Left forelimb (tissue), 1 donor: ENCODE measurements at regions not wholly inside any gene's neighbourhood (a gene's known extent, or its start where the extent isn't known, plus 50 kb on each side); places are given as distances from the start of the nearest gene placed in this dataset.
"Not testable (repeated sequence)": the region's sequence is repeated elsewhere in the genome, so short reads cannot be mapped to it uniquely, and the experiment has no call there.

Experiments used
- DNase-seq: peaks from one replicate; pipeline ENCODE4 v3.0.0-alpha.2; 2018; ENCODE audit warnings: low spot score

- no peak for DNase-seq
Observed at GRCh38 chr10:30697806-30698205, 68.3 kb upstream of the LYZL2 start.

DNA sequence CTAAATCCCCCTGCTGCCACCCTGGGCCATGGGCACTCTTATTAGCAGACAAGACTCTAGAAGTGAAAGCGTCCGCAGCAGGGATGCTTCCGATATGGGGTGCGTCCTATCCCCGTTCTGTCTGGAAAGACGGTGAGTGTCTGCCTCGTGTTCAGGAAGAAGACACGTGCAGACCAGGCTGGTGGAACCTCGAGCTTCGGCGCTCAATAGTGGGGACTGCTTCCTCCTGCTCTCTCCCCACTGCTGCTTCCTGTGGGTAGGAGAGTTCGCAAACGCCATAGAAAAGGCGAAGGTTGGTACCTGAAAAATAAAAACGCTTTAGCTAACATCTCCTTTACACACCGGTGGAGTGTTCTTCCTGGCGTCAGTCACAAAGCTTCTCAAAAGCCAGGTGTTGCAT is 67.7 kb upstream of the LYZL2 start:
- DNase-seq, result not testable (repeated sequence)

GRCh38 chr10:30696416-30697185 is 67.0 kb upstream of the LYZL2 start:
- DNase-seq, result not testable (repeated sequence)

DNA sequence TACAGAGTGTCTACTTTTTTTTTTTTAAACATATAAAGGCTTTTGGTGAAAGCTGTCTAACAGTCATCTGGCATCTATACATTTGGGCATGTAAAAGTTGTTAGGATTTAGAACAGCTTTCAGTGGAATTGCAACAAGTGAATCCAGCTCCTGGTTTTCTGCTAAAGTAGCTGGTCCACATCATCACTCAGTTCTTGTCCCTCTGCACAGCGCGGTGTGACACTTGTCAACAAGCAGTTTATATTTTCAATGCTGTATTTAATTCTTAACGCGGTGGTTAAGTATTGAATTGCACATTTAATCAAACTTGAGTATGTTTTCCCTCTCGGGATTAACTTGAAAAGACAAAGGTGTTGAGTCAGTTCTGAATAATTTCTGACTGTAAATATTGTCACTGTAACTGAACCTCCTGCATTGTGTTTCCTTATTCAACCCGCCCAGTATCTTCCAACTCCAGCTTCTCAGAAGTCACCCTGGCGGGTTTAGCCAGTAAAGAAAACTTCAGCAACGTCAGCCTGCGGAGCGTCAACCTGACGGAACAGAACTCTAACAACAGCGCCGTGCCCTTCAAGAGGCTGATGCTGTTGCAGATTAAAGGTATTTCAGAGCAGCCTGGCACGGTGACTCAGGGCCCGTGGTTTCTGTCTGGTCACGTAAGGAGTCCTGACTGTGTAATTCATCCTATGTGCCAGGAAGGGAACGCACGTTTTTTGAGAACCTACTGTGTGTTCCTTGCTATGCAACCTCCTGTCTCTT is 66.1 kb upstream of the LYZL2 start:
- DNase-seq, result not testable (repeated sequence)

GRCh38 chr10:30694518-30695228 is 65.1 kb upstream of the LYZL2 start:
- DNase-seq, result no peak

DNA sequence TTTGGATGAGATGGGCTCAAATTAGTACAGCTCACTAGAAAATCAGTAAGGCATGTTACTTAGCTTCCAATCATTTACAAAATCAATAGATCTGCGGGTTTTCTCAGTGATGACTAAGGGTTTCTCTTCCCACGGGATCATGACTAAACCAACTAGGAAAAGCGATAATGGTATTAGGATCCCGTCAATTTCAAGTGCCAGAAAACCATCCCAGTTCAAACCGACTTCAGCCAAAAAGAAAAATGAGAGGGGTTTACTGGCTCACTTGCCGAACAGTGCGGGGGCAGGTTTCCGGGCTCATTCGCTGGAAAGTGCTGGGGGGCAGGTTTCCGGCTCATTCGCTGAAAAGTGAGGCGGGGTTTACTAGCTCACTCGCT is 62.1 kb upstream of the LYZL2 start:
- DNase-seq, result no peak

GRCh38 chr10:30690948-30691638 is 61.5 kb upstream of the LYZL2 start:
- DNase-seq, result not testable (repeated sequence)

- no peak for DNase-seq
Observed at GRCh38 chr10:30688456-30688855, 58.9 kb upstream of the LYZL2 start.

DNA sequence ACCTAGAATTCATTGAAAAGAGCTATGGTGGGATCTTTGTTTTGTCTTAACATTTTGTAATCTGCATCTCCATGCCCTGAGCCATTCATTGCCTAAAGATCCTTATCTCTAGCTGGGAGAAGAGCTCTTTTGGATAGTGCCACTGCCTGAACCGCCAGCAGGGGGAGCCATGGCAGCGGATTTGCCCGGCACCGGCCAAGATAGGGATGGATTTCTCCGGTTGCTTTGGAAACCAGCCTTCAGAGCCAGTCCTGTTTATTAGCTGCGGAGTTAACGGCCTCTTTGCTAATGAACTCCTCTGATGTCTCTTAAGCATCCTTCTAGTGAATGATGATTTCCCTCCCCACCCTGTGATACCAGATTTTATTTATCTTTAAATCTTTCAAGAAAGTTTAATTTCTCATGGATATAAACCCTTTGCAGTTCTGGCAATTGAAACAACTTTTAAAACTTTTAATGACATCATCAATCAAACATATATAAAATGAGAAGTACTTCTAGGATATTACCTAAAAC is 58.2 kb upstream of the LYZL2 start:
- DNase-seq, result peak; percentile 86

- no peak for DNase-seq
Observed at GRCh38 chr10:30686708-30687107, 57.2 kb upstream of the LYZL2 start.

DNA sequence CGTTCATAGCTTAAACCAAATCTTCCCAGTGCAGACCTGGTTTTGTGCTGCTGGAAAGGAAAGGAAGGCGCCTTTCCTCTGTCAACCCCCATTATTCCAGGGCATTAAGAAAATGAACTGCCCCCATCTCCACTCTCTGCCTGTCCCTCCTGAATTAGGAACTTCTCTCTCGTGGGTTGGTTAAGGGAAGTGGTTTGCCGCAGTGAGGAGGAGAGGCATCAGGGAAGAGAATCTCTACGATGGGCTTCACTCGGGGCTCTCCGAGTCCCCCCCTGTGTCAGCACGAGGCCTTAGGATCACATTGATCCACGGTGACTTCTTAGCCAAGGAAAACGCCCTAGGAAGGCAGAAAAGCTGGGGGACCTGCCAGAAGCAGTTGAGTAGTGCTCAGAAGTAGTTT is 53.9 kb upstream of the LYZL2 start:
- no peak for DNase-seq

GRCh38 chr10:30682377-30683199 is 53.0 kb upstream of the LYZL2 start:
- not testable (repeated sequence) for DNase-seq

DNA sequence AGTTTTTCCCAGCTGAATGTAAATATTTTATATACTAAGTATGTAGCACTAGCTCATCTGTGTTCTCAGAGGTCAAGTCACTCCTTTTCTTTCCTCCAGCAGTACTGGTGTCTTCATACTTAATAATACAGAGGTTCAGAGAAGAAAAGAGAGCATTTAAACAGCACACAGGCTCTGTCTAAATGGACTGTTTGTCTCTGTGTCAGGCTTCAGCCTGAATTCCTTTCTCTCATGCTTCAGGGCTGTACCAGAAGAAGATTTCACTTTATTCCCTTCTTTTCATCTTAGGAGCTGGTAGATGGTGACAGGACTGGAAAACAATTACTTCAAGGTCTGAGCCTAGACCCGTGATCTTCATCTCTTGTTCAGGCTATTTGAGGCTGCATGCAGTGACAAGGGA is 51.4 kb upstream of the LYZL2 start:
- DNase-seq, result no peak
